GM12878 (cell line): ENCODE measurements at regions not wholly inside any gene's neighbourhood (a gene's known extent, or its start where the extent isn't known, plus 50 kb on each side); places are given as distances from the start of the nearest gene placed in this dataset.

Experiments
- CTCF ChIP-seq, 3 experiments: IDR thresholded peaks in 2 of 3; conservative IDR thresholded peaks in 1 of 3; 2 replicates each; pipeline ENCODE4 v1.5.1; 2011; ENCODE audit warnings: low read depth in 3 of 3, low read length in 3 of 3, mild to moderate bottlenecking in 3 of 3, control low read depth in 2 of 3, moderate library complexity in 2 of 3, inconsistent platforms in 1 of 3, mixed read lengths in 1 of 3; ENCODE audit not compliant: control insufficient read depth in 2 of 3, insufficient read depth in 1 of 3; ENCODE audit errors: extremely low read depth in 1 of 3
- EP300 ChIP-seq, 2 experiments: fragments of 150-350 bp in 1 of 2; IDR thresholded peaks; 2 replicates each; pipeline ENCODE4 v1.6.1; 2011 to 2012; ENCODE audit warnings: low read depth in 2 of 2, low read length in 2 of 2, borderline replicate concordance in 1 of 2, improper control_type of control experiment in 1 of 2, inconsistent platforms in 1 of 2; ENCODE audit not compliant: control insufficient read depth in 1 of 2
- IRF3 ChIP-seq: fragments of 450-650 bp; IDR thresholded peaks from 2 replicates; pipeline ENCODE4 v1.6.1; 2014; ENCODE audit warnings: mild to moderate bottlenecking
- KDM1A ChIP-seq: fragments of 200-600 bp; sonication (generic); IDR thresholded peaks from 2 replicates; pipeline ENCODE4 v1.6.1; 2016; ENCODE audit warnings: borderline replicate concordance
- POLR2AphosphoS5 ChIP-seq: IDR thresholded peaks from 2 replicates; pipeline ENCODE4 v1.6.1; 2011; ENCODE audit warnings: mild to moderate bottlenecking, low read length, inconsistent platforms
- RUNX3 ChIP-seq: IDR thresholded peaks from 2 replicates; pipeline ENCODE4 v1.6.1; 2012; ENCODE audit warnings: low read length, inconsistent platforms
- SMC3 ChIP-seq: IDR thresholded peaks from 2 replicates; pipeline ENCODE4 v1.6.1; 2011; ENCODE audit warnings: low read length, improper control_type of control experiment, borderline replicate concordance
- STAT3 ChIP-seq: IDR thresholded peaks from 2 replicates; pipeline ENCODE4 v1.6.1; 2011; ENCODE audit warnings: low read depth, low read length, improper control_type of control experiment
- TCF12 ChIP-seq: IDR thresholded peaks from 2 replicates; pipeline ENCODE4 v1.6.1; 2011; ENCODE audit warnings: low read depth, mild to moderate bottlenecking, low read length
- USF1 ChIP-seq: IDR thresholded peaks from 2 replicates; pipeline ENCODE4 v1.6.1; 2011; ENCODE audit warnings: borderline replicate concordance, low read depth, mild to moderate bottlenecking, moderate library complexity, mixed read lengths, low read length; ENCODE audit not compliant: insufficient read depth; ENCODE audit errors: extremely low read length

- TF ChIP-seq KDM1A (no peak), CTCF (IDR thresholded peaks at IDR 0.05 in 2 of 3, conservative IDR thresholded peaks at IDR 0.05 in 1 of 3; ENCODE audit: control insufficient read depth in 2 of 3, extremely low read depth in 1 of 3, insufficient read depth in 1 of 3, low read depth in 3 of 3, low read length in 3 of 3) (no peak), EP300 (IDR thresholded peaks at IDR 0.05; ENCODE audit: borderline replicate concordance in 1 of 2, control insufficient read depth in 1 of 2, low read depth in 2 of 2, low read length in 2 of 2) (no peak), TCF12 (no peak), IRF3 (no peak), STAT3 (no peak), USF1 (no peak), POLR2AphosphoS5 (no peak), RUNX3 (no peak), SMC3 (no peak)
Observed at GRCh38 chr18:76042511-76042910, 452.5 kb downstream of the ZNF516 start.
